A549 (cell line): ENCODE measurements at regions not wholly inside any gene's neighbourhood (a gene's known extent, or its start where the extent isn't known, plus 50 kb on each side); places are given as distances from the start of the nearest gene placed in this dataset.

Experiments
- ATAC-seq, 2 experiments: fragments of 200-7000 bp in 1 of 2; fragments of >200 bp in 1 of 2; cut with Nextera tagmentation in 1 of 2; cut with Tn5 transposase in 1 of 2; 3 replicates each; pipeline versions ENCODE4 v1.8.0 to v1.9.1; 2018 to 2020; ENCODE audit warnings: mild to moderate bottlenecking in 1 of 2, moderate library complexity in 1 of 2
- CTCF ChIA-PET: fragments of 300-600 bp; sonication (Branson Sonifier 250); formaldehyde crosslinking; extraction: SDS; loops from one replicate; lab custom pipeline; 2021; ENCODE audit warnings: antibody characterized with exemption, inconsistent platforms; lab: Yijun Ruan, JAX
- POLR2A ChIA-PET: fragments of 350-600 bp; formaldehyde crosslinking; extraction: SDS; loops from one replicate; lab custom pipeline; 2021; ENCODE audit warnings: antibody characterized with exemption, inconsistent platforms; lab: Yijun Ruan, JAX
- DNase-seq, 2 experiments: peaks; one replicate each; pipeline versions ENCODE4 v3.0.0 to v3.0.0-alpha.2; 2011 to 2016; ENCODE audit warnings: low read depth in 1 of 2, low spot score in 1 of 2
- FAIRE-seq: peaks from 2 replicates; lab custom pipeline; 2011; peaks lifted over from hg19 to GRCh38; lab: Jason Lieb, UNC
- H3K27ac ChIP-seq, 2 experiments: fragments of >200 bp; sonication (Bioruptor Twin); formaldehyde crosslinking; 3 replicates each; pipeline ENCODE4 v1.5.1; 2016 to 2017
- H3K4me1 ChIP-seq: fragments of >200 bp; sonication (Bioruptor Twin); formaldehyde crosslinking; 3 replicates; pipeline ENCODE4 v1.6.1; 2016
- H3K4me2 ChIP-seq: fragments of >200 bp; sonication (Bioruptor Twin); formaldehyde crosslinking; 3 replicates; pipeline ENCODE4 v1.6.1; 2016
- H3K4me3 ChIP-seq: fragments of >200 bp; sonication (Bioruptor Twin); formaldehyde crosslinking; 3 replicates; pipeline ENCODE4 v1.5.1; 2016
- H3K9me3 ChIP-seq: fragments of >200 bp; sonication (Bioruptor Twin); formaldehyde crosslinking; 3 replicates; pipeline ENCODE4 v1.6.1; 2016
- BHLHE40 ChIP-seq: IDR thresholded peaks from 2 replicates; pipeline ENCODE4 v1.6.1; 2012; ENCODE audit warnings: low read depth, low read length, inconsistent platforms
- CEBPB ChIP-seq, 2 experiments: fragments of >200 bp in 1 of 2; sonication (Bioruptor Twin) in 1 of 2; formaldehyde crosslinking in 1 of 2; IDR thresholded peaks; 2 replicates each; pipeline ENCODE4 v1.6.1; 2012 to 2016
- CHD2 ChIP-seq: fragments of 150-350 bp; IDR thresholded peaks from 2 replicates; pipeline ENCODE4 v1.6.1; 2014; ENCODE audit warnings: low read length; ENCODE audit not compliant: partially characterized antibody
- CHD4 ChIP-seq: fragments of 200-600 bp; sonication (generic); IDR thresholded peaks from 2 replicates; pipeline ENCODE4 v1.6.1; 2016; ENCODE audit warnings: antibody characterized with exemption, mild to moderate bottlenecking, borderline replicate concordance
- CTCF ChIP-seq: fragments of >200 bp; sonication (Bioruptor Twin); formaldehyde crosslinking; IDR thresholded peaks from 3 replicates; pipeline ENCODE4 v1.5.1; 2016
- E2F6 ChIP-seq: IDR thresholded peaks from 2 replicates; pipeline ENCODE4 v1.6.1; 2012; ENCODE audit warnings: low read depth, borderline replicate concordance
- ELK1 ChIP-seq: fragments of 150-350 bp; IDR thresholded peaks from 2 replicates; pipeline ENCODE4 v1.6.1; 2014; ENCODE audit warnings: low read depth, mild to moderate bottlenecking, low read length
- ESRRA ChIP-seq: fragments of 150-350 bp; IDR thresholded peaks from 2 replicates; pipeline ENCODE4 v1.6.1; 2014; ENCODE audit warnings: mild to moderate bottlenecking, low read length, borderline replicate concordance
- GATA3 ChIP-seq: IDR thresholded peaks from 2 replicates; pipeline ENCODE4 v1.6.1; 2012; ENCODE audit warnings: borderline replicate concordance
- HDAC2 ChIP-seq: fragments of 200-600 bp; sonication (generic); IDR thresholded peaks from 2 replicates; pipeline ENCODE4 v1.6.1; 2016
- HES2 ChIP-seq: fragments of >200 bp; sonication (Bioruptor Twin); formaldehyde crosslinking; IDR thresholded peaks from 2 replicates; pipeline ENCODE4 v1.6.1; 2016
- HMGXB4 ChIP-seq: fragments of 250-450 bp; sonication (Bioruptor Pico); IDR thresholded peaks from 2 replicates; pipeline ENCODE4 v1.5.0; 2021; ENCODE audit warnings: mild to moderate bottlenecking, moderate library complexity, borderline replicate concordance
- HOXB5 ChIP-seq: fragments of 250-450 bp; sonication (Bioruptor Pico); IDR thresholded peaks from 2 replicates; pipeline ENCODE4 v1.5.0; 2020; ENCODE audit warnings: mild to moderate bottlenecking, moderate library complexity
- KDM1A ChIP-seq: fragments of 200-600 bp; sonication (generic); IDR thresholded peaks from 2 replicates; pipeline ENCODE4 v1.6.1; 2016; ENCODE audit warnings: low read depth, mild to moderate bottlenecking
- MAZ ChIP-seq: fragments of 150-350 bp; IDR thresholded peaks from 2 replicates; pipeline ENCODE4 v1.6.1; 2014; ENCODE audit warnings: antibody characterized with exemption, low read depth, low read length, borderline replicate concordance
- MYC ChIP-seq: IDR thresholded peaks from 2 replicates; pipeline ENCODE4 v1.6.1; 2012; ENCODE audit warnings: mild to moderate bottlenecking, inconsistent platforms, low read length, improper control_type of control experiment, borderline replicate concordance
- NPAS2 ChIP-seq: fragments of 250-450 bp; sonication (Bioruptor Pico); IDR thresholded peaks from 2 replicates; pipeline ENCODE4 v1.8.0; 2022; ENCODE audit warnings: mild to moderate bottlenecking, moderate library complexity, borderline replicate concordance
- POLR2A ChIP-seq: IDR thresholded peaks from 2 replicates; pipeline ENCODE4 v1.6.1; 2012; ENCODE audit warnings: mild to moderate bottlenecking, low read length
- RAD21 ChIP-seq, 2 experiments: fragments of >200 bp in 1 of 2; sonication (Bioruptor Twin) in 1 of 2; formaldehyde crosslinking in 1 of 2; IDR thresholded peaks in 1 of 2; conservative IDR thresholded peaks in 1 of 2; 2 replicates in 1 of 2; 3 replicates in 1 of 2; pipeline ENCODE4 v1.6.1; 2012 to 2018; ENCODE audit warnings: inconsistent platforms in 1 of 2
- RCOR1 ChIP-seq: fragments of 150-350 bp; IDR thresholded peaks from 2 replicates; pipeline ENCODE4 v1.6.1; 2014; ENCODE audit warnings: antibody characterized with exemption, low read length, low read depth
- SMC3 ChIP-seq: fragments of >200 bp; sonication (Bioruptor Twin); formaldehyde crosslinking; IDR thresholded peaks from 3 replicates; pipeline ENCODE4 v1.6.1; 2018; ENCODE audit warnings: inconsistent platforms
- USF2 ChIP-seq: fragments of 450-650 bp; IDR thresholded peaks from 2 replicates; pipeline ENCODE4 v1.6.1; 2014; ENCODE audit warnings: antibody characterized with exemption
- ZSCAN20 ChIP-seq: fragments of 250-450 bp; sonication (Bioruptor Pico); IDR thresholded peaks from 2 replicates; pipeline ENCODE4 v1.8.0; 2022; ENCODE audit warnings: mild to moderate bottlenecking, moderate library complexity
- WGBS: methylation state at CpG from one replicate; pipeline ENCODE4 v1.1.6; 2017; ENCODE audit errors: missing lambda C conversion rate; 5-methylcytosine and 5-hydroxymethylcytosine counted together
- TF ChIP-seq, protein P1 (sequence below): IDR thresholded peaks from 2 replicates; pipeline ENCODE4 v1.6.1; 2012

DNA sequence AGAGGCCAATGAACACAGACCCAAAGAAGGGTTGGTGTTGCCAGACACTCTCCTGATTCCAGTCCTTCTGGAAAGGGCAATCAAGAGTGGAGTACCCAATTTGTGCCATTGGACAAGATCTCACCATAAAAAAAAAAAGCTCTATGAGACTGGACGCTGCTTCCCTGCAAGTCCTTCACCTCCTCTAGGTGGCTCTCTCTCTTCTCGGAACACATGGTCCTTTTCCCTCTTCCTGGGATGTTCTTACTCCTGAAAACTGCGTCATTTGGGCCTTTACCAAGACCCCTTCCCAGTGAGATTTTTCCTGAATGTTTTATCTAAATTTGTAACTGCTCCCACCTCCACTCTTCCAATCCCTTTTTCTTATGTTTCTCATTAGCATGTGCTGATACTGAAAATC, 280.8 kb downstream of the FOXA2 start:
- CTCF ChIA-PET = interaction anchor here (0.7 to 2.1 kb wide), 5 partner anchors 9 to 1039 kb away, joined by 3 to 16 read pairs (median 4); no protein-coding TSS in a partner anchor
- peak; percentile 74 to 91 for ATAC-seq

GRCh38 chr20:22302039-22302438, 282.3 kb downstream of the FOXA2 start:
- POLR2A ChIA-PET = no interaction called here
- Histone ChIP-seq H3K4me2 (no peak overlapping the region), H3K4me3 (no peak overlapping the region), H3K4me1 (no peaks in the 10 kb centered on the region), H3K27ac (no peak overlapping the region), H3K9me3 (peaks cover 3% of the 10 kb centered on the region; the same call in 1 of the 3 replicates)
- TF ChIP-seq HES2 = no peak
- TF ChIP-seq BHLHE40 = no peak
- no peak for TF ChIP-seq HMGXB4 (CRISPR knock-in tag)
- no peak for TF ChIP-seq KDM1A
- no peak for TF ChIP-seq CHD4
- no peak for TF ChIP-seq E2F6
- TF ChIP-seq CEBPB (IDR thresholded peaks at IDR 0.05) = no peak
- no peak for TF ChIP-seq USF2
- no peak for TF ChIP-seq MYC
- TF ChIP-seq ZSCAN20 = no peak
- no peak for TF ChIP-seq HDAC2
- no peak for TF ChIP-seq ESRRA
- TF ChIP-seq GATA3 = no peak
- TF ChIP-seq MAZ = no peak
- no peak for TF ChIP-seq SMC3
- TF ChIP-seq NPAS2 (CRISPR knock-in tag) = no peak
- TF ChIP-seq ELK1 = no peak
- no peak for TF ChIP-seq CHD2
- TF ChIP-seq HOXB5 (CRISPR knock-in tag) = no peak
- 0% methylated on average over 2 of the region's 2 CpGs for WGBS
- ATAC-seq (no peak), FAIRE-seq (no peak), DNase-seq (no peak)
- CTCF ChIA-PET = interaction anchor here (1.4 kb wide), 1 partner anchor 493 kb away, joined by 3 read pairs; no protein-coding TSS in a partner anchor

More for the DNA sequence above, 280.8 kb downstream of the FOXA2 start:
- TF ChIP-seq, protein P1, sequence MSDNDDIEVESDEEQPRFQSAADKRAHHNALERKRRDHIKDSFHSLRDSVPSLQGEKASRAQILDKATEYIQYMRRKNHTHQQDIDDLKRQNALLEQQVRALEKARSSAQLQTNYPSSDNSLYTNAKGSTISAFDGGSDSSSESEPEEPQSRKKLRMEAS = peak; percentile 80
- peak; percentile 44 for TF ChIP-seq CTCF
- TF ChIP-seq RAD21 (conservative IDR thresholded peaks at IDR 0.05 in 1 of 2, IDR thresholded peaks at IDR 0.05 in 1 of 2) = peak in 1 of 2 experiments; percentile 47; a peak in 2 of 5 replicates
- TF ChIP-seq RCOR1 = no peak
- peak; percentile 79; the same call in 1 of the 2 replicates for TF ChIP-seq E2F6
- no peak for TF ChIP-seq POLR2A
- Histone ChIP-seq H3K4me1 (no peaks in the 10 kb centered on the region), H3K4me3 (no peak overlapping the region), H3K9me3 (peaks cover 3% of the 10 kb centered on the region; the same call in 1 of the 3 replicates), H3K27ac (no peak overlapping the region), H3K4me2 (no peak overlapping the region)
- FAIRE-seq (peak; percentile 81), DNase-seq (peak; percentile 53 to 64)
- POLR2A ChIA-PET = interaction anchor here (0.5 kb wide), 1 partner anchor 154 kb away, joined by 3 read pairs; no protein-coding TSS in a partner anchor
- 3% methylated on average over 3 of the region's 3 CpGs for WGBS
